ENCODE measurements at regions not wholly inside any gene's neighbourhood (a gene's known extent, or its start where the extent isn't known, plus 50 kb on each side); places are given as distances from the start of the nearest gene placed in this dataset.

- no peak for TF ChIP-seq TSHZ2 (CRISPR knock-in tag; IDR thresholded peaks at IDR 0.05)
- TF ChIP-seq CSRNP3 (CRISPR knock-in tag; IDR thresholded peaks at IDR 0.05): no peak
Observed at GRCh38 chr12:115683240-115683780, 594.2 kb downstream of the MED13L start.
